GM21619 (cell line): ENCODE measurements at regions not wholly inside any gene's neighbourhood (a gene's known extent, or its start where the extent isn't known, plus 50 kb on each side); places are given as distances from the start of the nearest gene placed in this dataset.

Experiments used
- ATAC-seq: cut with Tn5 transposase; IDR thresholded peaks from one replicate; pipeline ENCODE4 v1.9.1; 2021; ENCODE audit not compliant: unreplicated experiment

DNA sequence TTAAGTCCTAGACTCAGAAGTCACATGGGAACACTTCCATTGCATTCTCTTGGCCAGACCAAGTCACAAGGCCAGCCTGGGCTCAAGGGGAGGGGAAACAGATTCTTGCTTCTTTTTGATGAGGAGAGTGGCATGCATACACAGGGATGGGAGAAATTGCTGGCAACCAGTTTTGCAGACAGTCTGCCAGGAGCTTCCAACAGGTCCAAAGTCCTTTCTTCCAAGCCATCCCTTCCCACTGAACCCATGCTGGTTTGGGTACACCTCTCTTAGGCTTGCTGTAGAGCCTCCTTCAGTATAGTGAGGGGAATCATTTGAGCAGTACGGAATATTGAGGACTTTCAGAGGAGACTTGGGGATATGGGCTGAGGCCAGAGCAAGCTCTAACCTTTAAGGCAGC, 267.8 kb downstream of the BCOR start:
- ATAC-seq: no peak

DNA sequence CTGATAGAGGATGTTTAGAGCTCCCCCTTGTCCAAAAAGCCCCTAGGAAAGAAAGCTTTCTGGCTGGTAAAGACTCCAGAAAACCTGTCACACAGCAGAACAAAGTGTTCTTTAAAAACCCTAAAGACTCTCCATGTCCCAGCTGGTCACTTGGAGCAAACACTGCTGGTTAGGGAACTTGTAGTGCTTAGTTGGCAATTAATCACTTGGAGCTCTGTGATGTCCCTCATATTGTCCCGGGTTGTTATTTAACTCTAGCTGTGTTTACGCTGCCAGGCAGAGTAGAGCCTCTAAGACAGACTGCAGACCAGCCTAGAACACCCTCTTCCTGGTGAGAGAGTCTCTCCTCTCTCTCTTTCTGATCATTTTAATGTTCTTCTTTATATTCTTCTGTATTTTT, 267.3 kb downstream of the BCOR start:
- ATAC-seq: no peak

DNA sequence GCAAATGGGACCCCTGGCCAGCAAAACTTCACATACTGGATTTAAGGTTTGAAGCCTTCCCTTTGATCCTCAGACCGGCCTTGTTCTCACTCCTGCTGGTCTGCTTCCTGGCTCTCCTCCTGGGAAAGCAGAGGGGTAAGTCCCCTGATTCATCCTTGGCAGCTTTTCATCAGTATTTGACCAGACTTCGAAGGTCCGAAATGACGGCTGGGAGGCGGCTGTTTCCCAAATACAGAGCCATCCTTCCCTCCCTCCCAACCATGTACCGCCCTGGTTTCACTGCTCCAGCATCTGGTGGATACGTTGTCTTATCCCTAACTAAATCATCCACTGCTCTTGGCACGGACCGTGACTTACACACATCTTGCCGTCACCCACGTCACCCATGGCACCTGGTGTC, 265.5 kb downstream of the BCOR start:
- no peak for ATAC-seq

- ATAC-seq: no peak
Measured at GRCh38 chrX:39834600-39834999, 263.2 kb downstream of the BCOR start.

GRCh38 chrX:39835241-39835640, 262.5 kb downstream of the BCOR start:
- ATAC-seq: no peak

DNA sequence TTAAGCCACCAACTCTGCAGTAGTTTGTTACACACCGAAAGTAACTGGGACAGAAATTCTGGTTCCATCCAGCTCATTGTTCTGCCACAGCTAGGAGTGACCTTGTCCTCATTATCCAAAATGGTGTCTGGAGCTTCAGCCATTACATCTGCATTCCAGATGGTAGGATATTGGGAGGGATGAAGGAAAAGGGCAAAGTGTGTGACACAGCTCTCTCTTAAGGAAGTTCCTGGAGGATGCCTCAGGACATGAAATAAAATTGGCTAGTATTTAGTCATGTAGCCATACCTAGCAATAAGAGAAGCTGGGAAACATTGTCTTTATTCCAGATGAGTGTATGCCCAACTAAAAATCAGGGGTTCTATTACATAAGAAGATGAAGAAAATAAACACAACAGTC, 262.0 kb downstream of the BCOR start:
- no peak for ATAC-seq

GRCh38 chrX:39836802-39837420, 260.8 kb downstream of the BCOR start:
- ATAC-seq: no peak

- ATAC-seq: no peak
Measured at GRCh38 chrX:39837688-39838087, 260.1 kb downstream of the BCOR start.

GRCh38 chrX:39839371-39839770, 258.4 kb downstream of the BCOR start:
- no peak for ATAC-seq

DNA sequence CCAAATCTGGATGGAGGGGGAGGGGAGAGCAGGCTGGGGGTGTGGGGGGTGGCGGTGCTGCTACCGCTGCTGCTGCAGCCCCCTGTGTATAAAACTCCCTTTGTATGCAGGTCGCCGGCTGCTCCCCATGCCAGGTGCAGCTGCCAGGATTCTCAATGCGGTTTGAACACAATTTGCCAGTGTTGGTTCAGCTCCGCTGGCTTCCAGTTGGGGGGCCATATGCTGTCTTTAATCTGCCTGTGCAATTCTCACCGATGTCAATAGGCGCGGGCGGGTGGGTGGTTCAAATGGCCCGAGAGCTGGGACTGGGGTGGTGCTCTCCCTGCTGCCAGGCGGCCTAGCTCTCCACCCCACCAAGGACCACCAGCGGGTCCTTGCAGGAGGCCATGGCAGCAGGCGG, 257.6 kb downstream of the BCOR start:
- no peak for ATAC-seq

DNA sequence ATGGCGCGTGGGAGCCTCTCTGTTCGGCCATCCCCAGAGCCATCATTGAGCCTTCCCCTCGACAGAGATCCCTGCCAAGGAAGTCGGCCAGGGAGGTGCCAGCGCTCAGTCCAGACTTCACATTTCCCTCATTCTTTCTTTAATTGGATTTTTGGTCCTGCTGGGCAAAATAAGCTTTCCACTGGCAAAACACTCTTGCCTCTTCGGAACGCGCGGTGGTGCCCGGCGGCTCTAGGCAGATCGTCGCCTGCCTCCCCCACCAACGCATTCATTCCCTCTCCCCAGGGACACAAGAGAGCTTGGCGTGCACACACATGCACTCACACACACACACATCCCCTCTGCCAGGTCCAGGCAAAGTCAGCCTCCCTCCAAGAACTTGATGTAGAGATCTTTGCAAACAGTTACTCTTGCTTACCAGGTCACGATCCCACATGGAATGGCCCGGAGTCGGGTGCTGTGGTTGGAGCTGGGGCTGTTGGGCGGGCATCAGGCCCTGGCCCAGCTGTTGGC, 257.1 kb downstream of the BCOR start:
- no peak for ATAC-seq

GRCh38 chrX:39841604-39842003, 256.2 kb downstream of the BCOR start:
- ATAC-seq: no peak

GRCh38 chrX:39842281-39842973, 255.3 kb downstream of the BCOR start:
- no peak for ATAC-seq

DNA sequence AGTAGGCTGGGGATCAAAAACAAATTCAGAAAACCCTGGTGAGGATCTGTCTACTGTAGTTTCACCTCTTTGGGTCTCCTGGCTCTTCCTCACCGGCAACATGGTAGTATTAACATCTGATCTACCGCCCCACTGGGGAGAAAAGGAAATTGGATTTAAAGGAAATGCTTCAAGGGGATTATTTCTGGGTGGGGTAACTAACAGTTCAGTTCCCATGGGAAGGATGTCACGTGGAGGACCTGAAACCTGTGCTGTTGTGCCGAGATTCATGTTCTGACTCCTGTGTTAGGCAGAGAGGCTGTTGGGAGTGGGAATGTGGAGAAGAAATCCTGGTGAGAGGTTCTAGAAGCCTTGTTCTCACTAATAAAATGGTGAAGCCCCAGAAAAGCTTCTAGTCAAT, 254.4 kb downstream of the BCOR start:
- ATAC-seq: no peak

DNA sequence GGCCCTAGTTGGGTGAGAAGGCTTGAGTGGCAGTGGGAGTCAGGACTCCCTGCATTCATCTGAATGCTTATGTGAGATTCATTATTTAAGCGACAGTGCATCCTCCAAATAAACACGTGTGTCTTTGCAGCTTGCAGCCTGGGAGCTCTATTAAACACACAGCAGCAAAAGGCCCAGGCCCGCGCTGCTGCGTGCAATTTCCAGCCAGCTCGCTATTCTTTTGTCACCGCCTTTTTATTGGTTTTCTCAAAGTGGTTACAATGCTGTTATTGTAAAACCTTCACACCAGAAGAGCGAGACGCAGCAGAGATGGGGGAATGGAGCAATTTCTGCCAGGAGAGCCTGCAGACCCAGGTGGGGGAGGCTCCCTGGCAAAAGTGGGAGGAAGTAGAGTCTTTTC, 252.5 kb downstream of the BCOR start:
- no peak for ATAC-seq

GRCh38 chrX:39846460-39846859, 251.3 kb downstream of the BCOR start:
- no peak for ATAC-seq

DNA sequence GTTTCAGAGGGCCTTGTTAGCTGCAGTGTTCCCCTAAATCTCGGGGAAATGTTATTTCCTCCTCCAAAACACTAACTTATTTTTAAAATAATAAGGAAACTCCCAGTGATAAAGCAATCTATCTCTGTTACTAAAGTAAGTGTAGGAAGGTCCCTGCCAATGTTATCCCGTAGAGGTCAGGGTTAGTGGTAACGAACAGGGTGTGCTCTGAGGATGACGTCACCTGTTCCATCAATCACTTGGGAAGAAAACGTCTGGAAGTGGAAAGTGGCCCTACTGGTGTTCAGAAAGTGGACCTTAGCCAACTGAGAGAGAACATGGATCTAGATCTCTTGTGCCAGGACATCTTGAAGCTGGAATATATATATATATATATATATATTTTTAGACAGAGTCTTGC, 249.5 kb downstream of the BCOR start:
- no peak for ATAC-seq

DNA sequence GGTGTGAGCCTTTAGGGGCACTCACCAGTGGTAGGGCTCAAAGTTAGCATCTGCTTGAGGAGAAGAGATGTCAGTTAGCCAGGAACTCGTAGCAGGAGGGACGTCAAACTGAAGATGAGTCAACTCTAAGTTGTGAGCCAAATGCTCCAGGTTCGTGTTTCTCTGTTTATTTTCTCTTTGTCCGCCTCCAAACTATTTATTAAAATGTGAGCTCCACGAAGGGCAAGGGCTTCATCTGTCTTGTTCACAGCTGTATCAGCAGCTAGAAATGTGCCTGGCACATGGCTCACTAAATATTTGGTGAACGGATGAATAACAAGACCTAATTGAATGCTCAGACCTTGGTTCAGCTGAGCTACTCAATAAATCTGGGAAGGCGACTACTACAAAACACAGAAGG, 248.9 kb downstream of the BCOR start:
- ATAC-seq: no peak

GRCh38 chrX:39850209-39850608, 247.5 kb downstream of the BCOR start:
- no peak for ATAC-seq

DNA sequence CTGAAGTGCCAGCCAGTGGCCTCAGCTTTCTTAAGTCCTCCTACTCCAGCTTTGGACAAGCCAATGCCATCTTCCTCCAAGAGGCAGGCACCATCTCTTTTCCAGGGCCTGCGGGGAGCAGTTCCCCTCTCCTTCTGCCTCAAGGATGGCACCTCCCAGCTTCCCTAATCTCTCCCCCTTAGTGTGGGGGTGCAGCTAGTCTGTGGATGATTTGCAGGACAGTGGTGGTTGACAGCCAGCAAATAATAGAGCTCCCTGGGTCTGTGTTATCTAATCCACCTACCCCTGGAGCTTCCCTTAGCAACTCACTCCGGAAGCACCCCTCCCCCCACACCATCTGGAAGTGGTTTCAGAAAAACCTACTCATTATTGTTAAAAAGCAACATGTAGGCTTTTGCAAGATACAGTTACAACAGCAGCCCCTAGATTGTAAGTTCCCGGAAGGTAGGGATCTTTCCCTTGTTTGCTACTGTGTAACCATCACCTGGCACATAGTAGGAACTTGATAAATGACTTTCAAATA, 247.1 kb downstream of the BCOR start:
- no peak for ATAC-seq

DNA sequence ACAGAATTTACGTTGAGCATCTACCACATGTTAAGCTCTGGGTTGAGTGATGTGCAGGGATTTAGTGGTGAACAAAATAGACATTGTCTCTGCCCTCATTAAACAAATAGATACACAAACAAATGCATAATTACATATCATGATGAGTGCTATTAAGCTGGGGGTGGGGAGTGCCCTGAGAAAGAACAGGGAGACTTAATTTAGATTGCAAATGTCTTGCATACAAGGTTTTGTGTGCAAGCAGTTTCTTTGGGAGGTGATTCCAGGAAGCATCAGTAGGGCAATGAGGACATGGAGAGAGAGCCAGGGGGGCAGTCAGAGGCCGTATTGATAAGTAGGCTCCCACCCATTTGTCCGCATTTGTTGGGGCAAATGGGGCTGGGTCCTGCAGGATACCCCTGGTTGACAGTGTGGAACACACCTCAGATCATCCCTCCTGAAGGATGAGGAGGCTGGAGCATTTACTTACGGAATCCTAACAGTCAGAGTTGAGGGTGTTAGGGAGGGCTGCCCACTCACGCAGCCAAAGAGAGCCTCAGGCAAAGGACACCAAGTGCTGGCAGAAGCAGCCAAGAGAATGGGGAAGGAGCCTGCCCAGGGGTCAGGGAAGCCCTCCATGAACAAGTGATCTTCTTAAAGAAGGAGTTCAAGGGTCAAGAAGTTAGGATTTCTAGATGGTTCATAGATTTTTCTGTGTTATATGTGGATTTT, 245.9 kb downstream of the BCOR start:
- no peak for ATAC-seq

GRCh38 chrX:39852491-39852890, 245.3 kb downstream of the BCOR start:
- no peak for ATAC-seq
